Medulla oblongata (tissue), 1 donor: ENCODE measurements at regions not wholly inside any gene's neighbourhood (a gene's known extent, or its start where the extent isn't known, plus 50 kb on each side); places are given as distances from the start of the nearest gene placed in this dataset.
"Not testable (repeated sequence)": the region's sequence is repeated elsewhere in the genome, so short reads cannot be mapped to it uniquely, and the experiment has no call there.

Source experiments
- DNase-seq: peaks from one replicate; pipeline ENCODE4 v3.0.0-alpha.2; 2015; ENCODE audit errors: extremely low spot score

GRCh38 chr2:39487398-39488250 is 50.5 kb upstream of the MAP4K3 start:
- DNase-seq: no peak

DNA sequence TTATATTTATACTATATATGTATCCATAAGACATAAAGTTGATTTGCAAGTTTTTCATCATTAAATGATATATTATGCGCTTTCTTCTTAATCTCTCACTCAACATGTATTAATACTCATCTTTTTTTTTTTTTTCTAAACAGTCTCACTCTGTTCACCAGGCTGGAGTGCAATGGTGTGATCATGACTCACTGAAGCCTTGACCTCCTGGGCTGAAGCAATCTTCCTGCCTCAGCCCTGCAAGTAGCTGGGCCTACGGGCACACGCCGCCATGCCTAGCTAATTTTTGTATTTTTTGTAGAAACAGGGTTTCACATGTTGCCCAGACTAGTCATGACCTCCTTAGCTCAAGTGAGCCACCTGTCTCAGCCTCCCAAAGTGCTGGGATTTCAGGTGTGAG is 51.4 kb upstream of the MAP4K3 start:
- DNase-seq: no peak

GRCh38 chr2:39490586-39490985 is 53.5 kb upstream of the MAP4K3 start:
- no peak for DNase-seq

DNA sequence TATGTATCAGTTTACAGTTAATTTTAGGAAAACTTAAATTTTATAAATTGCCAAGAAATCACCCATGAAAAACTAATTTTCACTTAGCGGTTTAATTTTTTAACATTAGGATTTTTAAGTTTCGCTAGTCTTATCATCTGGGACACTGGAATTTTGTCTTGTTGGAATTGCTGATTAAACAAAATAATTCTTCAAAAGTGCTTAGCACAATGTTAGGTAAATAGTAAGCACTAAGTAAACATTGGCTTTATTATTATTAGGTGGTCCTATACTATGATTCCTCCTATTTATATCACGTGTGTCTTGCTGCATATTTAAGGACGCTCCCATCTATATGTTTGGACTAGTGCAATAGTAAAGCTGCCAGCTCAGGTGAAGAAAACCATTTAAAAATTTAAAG is 54.6 kb upstream of the MAP4K3 start:
- no peak for DNase-seq

- peak; percentile 65 for DNase-seq
Observed at GRCh38 chr2:39492095-39492590, 55.1 kb upstream of the MAP4K3 start.

DNA sequence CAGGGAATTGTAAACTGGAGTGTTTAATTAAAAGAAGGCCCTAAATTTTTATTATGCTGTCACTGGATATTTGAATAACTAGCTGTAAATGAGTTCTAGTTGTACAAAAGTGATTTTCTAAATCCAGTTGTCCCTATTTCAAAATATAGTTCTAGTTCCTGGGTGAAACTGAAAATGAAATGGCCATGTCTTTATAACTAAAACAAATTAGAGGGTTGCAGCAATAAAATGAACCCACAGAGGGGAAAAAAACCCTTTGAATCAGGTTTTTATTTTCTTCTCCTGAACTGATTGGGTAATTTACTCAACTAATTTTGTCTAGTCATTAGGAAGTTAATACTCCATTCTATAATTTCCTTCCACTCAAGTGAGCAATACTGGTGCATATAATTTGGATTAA is 55.6 kb upstream of the MAP4K3 start:
- DNase-seq: no peak

DNA sequence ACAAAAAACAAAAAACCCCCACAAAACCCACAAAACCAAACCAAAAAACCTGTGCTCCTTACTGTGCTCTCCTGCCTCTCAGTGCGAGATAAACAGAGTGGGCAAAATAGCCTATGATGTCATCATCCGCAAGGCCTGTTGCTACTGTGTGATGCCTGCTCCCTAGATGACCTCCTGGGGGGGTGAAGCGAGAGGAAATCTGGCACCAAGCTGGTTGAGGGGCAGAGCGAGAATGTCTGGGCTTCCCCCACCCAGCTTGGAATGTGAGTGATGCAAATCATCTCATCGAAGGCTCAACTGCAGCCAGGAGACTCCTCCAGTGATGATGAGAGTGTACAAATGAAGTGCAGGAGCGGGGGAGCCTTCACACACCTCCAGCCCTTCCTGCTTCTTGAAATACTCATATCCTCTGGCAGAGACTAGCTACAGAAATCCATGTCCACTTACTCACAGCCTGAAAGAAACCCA is 57.7 kb upstream of the MAP4K3 start:
- no peak for DNase-seq

DNA sequence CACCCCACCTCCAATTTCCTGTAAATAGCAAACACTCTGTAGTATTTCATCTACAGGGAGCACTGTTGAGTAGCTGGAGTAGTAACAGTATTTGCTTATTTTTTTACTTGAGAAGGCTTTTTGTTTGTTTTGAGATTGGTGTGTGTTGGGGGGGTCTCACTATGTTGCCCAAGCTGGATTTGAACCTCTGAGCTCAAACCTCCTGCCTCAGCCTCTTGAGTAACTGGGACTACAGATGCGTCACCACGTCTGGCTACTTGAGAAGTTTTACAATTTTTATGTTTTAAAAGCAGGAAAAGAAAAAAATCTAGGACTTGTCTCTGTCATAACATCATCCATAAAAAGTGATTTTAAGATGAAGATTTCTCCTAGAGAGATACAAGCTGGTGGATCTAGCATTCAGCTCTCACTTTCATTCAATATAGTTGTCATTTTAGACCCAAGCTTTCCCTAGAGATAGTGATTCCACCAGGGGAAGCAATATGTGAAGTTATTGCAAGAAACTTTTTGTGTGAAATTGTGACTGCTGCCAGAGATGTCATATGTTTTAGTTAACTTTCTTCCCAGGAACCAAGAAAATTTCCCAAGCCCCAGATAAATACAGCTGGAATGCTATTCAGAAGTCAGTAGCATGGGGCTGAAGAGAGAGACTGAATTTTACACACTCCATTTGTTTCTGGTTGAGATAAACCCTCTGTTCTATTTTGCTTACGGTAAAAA is 60.2 kb upstream of the MAP4K3 start:
- no peak for DNase-seq

- DNase-seq: not testable (repeated sequence)
Observed at GRCh38 chr2:39498176-39498575, 61.1 kb upstream of the MAP4K3 start.

DNA sequence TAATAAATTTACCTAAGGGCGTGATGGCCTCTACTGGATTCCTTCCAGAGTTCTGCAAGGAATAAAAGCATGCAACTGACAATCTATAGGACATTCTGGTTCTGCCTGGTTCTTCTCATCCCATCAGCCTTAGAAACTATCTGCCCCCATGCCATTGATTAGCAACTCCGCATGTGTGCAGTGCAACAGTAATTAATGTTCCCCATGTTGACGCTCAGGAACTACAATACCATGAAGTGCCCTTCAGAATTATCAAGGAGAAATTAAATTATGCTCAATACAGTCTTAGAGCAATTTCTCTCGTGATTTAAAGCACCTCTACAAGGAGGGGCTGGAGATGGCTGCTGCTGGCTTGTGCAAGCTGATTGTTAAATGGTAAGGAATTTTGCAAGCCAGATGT is 61.7 kb upstream of the MAP4K3 start:
- no peak for DNase-seq

DNA sequence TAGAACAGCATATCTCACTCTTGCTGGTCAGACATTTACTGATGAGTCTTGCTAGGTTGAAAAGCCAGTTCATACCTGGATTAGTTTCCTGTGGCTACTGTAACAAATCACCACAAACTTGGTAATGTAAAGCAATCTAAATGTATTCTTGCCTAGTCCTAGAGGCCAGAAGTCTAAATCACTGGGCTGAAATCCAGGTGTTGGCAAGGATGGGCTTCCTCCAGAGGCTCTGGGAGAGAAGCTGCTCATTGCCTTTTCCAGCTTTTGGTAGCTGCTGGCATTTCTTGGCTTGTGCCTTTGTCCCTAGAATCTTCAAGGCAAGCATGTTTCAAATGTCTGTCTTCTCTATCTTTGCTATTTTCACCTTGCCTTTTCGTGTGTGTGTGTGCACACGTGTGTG is 62.3 kb upstream of the MAP4K3 start:
- no peak for DNase-seq

DNA sequence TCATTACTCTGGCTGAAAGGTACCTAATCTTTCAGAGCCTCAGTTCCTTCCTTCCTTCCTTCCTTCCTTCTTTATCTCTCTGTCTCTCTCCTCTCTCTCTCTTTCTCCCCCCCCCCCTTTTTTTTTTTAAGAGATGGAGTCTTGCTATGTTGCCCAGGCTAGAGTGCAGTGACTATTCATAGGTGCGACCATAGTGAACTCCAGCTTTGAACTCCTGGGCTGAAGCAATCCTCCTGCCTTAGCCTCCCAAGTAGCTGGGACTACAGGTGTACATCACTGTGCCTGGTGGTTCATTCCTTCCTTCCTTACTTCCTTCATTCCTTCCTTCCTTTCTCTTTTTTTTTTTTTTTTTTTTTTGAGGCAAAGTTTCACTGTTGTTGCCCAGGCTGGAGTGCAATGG is 64.3 kb upstream of the MAP4K3 start:
- DNase-seq: no peak

DNA sequence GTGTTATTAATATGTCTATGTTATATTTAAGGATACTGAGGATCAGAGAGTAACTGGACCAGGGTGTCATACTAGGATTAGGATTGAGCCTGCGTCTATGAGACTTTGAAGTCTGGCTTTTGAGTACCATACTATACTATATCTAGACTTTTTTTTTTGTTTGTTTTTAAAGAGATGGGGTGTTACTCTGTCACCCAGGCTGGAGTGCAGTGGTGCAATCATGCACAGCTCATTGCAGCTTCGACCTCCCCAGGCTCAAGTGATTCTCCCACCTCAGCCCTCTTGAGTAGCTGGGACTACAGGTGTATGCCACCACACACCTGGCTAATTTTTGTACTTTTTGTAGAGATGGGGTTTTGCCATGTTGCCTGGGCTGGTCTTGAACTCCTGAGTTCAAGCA is 66.2 kb upstream of the MAP4K3 start:
- DNase-seq: no peak

- DNase-seq: no peak
Observed at GRCh38 chr2:39504790-39505335, 67.8 kb upstream of the MAP4K3 start.

DNA sequence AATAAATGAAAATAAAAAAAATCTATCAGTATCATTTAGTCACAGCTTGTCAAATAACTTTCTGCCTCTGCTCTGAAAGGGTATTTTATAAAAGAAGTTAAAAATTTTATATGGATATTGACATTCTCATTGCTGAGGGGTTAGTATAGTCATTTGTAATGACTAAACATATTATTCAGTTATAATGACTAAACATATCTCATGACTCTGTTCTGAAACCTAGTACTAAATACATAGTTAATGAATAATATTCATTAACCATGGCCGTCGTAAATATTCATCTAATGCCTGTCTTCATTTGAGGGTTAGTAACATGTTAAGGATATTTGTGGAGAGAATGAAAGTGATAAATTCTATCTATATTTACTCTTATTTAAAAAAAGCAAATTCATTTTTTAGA is 69.1 kb upstream of the MAP4K3 start:
- DNase-seq: no peak

GRCh38 chr2:39508198-39508597 is 71.1 kb upstream of the MAP4K3 start:
- DNase-seq: no peak

GRCh38 chr2:39510140-39510539 is 73.1 kb upstream of the MAP4K3 start:
- no peak for DNase-seq

DNA sequence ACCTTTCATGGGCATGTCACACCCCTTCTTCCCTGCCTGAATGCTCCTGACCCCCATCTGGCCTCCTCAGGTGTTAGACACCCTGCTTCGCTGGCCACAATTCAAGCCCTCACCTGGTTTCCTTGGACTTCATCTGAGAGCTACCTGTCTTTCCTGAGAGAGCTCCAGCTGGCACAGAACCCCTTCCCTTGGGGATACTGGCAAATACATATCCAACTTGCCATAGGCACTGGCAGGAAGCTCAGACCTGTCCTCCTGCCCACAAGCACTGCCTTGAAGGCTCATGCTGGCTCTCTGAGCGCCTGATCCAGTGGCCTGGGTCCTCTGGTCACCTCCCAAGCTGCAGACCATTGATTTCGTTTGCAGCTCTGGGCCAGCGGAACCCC is 74.1 kb upstream of the MAP4K3 start:
- DNase-seq: no peak

- DNase-seq: no peak
Observed at GRCh38 chr2:39511605-39512433, 74.7 kb upstream of the MAP4K3 start.

DNA sequence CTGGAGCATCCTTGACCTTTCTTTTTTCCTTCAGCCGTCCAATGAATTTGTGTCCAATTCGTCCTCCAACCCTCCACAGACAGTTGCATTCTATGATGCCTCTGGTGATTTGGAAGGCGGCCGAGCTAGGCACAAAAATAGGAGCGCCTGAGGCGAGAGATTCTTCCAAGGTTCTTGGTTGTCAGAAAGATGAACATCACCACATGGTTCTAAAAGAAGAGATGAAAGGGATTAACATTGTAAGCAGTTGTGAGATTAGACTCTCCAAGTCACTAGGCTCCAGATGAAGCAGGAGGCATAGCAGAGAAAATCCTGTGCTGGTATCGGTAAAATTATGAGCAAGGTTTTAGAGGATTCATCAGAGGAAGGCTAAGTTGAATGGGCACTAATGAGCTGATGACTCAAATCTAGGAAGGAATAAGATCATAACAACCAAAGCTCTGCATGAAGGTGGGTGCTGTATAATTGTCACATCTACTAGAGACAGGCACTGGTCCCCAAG is 75.4 kb upstream of the MAP4K3 start:
- no peak for DNase-seq

DNA sequence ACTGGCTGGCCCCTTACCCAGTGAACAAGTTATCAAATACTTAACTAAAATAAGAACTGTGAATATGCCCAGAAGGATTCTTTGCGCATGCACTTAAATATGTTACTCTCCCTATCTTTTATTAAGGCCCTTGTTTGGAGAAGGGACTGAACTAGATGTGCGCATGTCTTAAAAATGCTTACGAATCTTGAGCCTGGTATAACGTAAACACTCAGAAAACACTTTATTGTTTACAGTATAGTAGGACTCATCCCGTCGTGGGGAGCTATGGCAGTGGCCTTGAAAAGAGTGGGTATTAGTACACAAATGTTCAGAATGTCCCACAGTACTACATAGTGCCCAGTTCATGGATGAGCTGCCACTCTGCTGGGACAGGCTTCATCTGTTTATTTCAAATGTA is 75.9 kb upstream of the MAP4K3 start:
- DNase-seq: no peak

- DNase-seq: peak; percentile 90
Observed at GRCh38 chr2:39513641-39514094, 76.6 kb upstream of the MAP4K3 start.
